ENCODE measurements at regions not wholly inside any gene's neighbourhood (a gene's known extent, or its start where the extent isn't known, plus 50 kb on each side); places are given as distances from the start of the nearest gene placed in this dataset.

GRCh38 chr16:65896448-65897153 lies 469.9 kb upstream of the CDH5 start:
- TF ChIP-seq CTCF (IDR thresholded peaks at IDR 0.05; ENCODE audit: poor library complexity) (no peak), EZH2 (IDR thresholded peaks at IDR 0.05; ENCODE audit: borderline replicate concordance) (no peak), EZH2phosphoT487 (IDR thresholded peaks at IDR 0.05; ENCODE audit: low read depth, severe bottlenecking, unreplicated experiment) (no peak)
